ENCODE measurements at regions not wholly inside any gene's neighbourhood (a gene's known extent, or its start where the extent isn't known, plus 50 kb on each side); places are given as distances from the start of the nearest gene placed in this dataset.

DNA sequence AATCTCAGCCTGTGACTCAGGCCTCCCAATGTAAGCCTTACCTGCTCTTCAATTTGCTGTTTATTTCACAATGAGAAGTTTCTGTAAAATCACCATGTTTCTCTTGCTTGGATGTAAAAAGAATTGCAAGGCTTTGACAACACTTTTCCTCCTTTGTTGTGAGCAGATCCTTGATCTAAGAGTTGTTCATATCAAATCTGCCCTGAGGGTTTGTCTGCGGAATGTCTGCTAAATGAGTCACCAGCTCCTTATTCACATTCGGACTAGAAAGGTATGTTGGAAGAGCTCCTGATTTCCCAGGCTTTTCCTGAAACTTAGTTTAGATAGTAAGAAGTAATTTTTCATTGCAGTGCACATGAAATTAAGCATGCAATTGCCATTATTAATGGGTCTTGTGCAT is 268.2 kb upstream of the TCF4 start:
- TF ChIP-seq POLR2A (IDR thresholded peaks at IDR 0.05) (no peak), POLR2AphosphoS5 (IDR thresholded peaks at IDR 0.05) (no peak)
- TF ChIP-seq, protein P1, sequence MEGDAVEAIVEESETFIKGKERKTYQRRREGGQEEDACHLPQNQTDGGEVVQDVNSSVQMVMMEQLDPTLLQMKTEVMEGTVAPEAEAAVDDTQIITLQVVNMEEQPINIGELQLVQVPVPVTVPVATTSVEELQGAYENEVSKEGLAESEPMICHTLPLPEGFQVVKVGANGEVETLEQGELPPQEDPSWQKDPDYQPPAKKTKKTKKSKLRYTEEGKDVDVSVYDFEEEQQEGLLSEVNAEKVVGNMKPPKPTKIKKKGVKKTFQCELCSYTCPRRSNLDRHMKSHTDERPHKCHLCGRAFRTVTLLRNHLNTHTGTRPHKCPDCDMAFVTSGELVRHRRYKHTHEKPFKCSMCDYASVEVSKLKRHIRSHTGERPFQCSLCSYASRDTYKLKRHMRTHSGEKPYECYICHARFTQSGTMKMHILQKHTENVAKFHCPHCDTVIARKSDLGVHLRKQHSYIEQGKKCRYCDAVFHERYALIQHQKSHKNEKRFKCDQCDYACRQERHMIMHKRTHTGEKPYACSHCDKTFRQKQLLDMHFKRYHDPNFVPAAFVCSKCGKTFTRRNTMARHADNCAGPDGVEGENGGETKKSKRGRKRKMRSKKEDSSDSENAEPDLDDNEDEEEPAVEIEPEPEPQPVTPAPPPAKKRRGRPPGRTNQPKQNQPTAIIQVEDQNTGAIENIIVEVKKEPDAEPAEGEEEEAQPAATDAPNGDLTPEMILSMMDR (IDR thresholded peaks at IDR 0.05) = no peak
